LNCaP clone FGC (cell line): ENCODE measurements at regions not wholly inside any gene's neighbourhood (a gene's known extent, or its start where the extent isn't known, plus 50 kb on each side); places are given as distances from the start of the nearest gene placed in this dataset.

Experiments
- DNase-seq: peaks from one replicate; pipeline ENCODE4 v3.0.0-alpha.2; 2011; ENCODE audit warnings: low read depth
- H3K4me3 ChIP-seq: 2 replicates; pipeline ENCODE4 v1.5.1; 2011; ENCODE audit warnings: mild to moderate bottlenecking, low read depth, low read length, control low read depth
- TF ChIP-seq, protein P1 (sequence below): IDR thresholded peaks from 2 replicates; pipeline ENCODE4 v1.5.1; 2012; ENCODE audit warnings: mild to moderate bottlenecking; ENCODE audit not compliant: control insufficient read depth, insufficient read depth; ENCODE audit errors: extremely low read depth

DNA sequence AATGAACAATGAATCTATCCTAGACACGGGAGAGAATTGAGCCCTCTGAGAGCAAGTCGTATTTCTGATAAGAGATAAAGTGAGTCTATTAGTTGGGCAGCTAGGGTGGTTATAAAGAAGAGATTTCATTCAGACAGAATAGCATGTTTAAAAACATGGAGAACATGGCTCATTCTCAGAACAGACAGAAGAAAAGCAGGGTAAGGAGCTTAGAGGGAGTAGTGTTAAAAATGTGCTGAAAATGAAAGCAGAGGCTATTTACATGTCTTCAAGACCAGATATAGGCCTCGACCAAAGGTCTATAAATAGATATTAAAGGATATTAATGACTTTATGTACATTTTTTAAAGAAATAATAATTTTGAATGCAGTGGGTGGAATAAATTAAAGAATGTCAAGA lies 149.5 kb downstream of the SLITRK1 start:
- DNase-seq, result no peak
- TF ChIP-seq, protein P1, sequence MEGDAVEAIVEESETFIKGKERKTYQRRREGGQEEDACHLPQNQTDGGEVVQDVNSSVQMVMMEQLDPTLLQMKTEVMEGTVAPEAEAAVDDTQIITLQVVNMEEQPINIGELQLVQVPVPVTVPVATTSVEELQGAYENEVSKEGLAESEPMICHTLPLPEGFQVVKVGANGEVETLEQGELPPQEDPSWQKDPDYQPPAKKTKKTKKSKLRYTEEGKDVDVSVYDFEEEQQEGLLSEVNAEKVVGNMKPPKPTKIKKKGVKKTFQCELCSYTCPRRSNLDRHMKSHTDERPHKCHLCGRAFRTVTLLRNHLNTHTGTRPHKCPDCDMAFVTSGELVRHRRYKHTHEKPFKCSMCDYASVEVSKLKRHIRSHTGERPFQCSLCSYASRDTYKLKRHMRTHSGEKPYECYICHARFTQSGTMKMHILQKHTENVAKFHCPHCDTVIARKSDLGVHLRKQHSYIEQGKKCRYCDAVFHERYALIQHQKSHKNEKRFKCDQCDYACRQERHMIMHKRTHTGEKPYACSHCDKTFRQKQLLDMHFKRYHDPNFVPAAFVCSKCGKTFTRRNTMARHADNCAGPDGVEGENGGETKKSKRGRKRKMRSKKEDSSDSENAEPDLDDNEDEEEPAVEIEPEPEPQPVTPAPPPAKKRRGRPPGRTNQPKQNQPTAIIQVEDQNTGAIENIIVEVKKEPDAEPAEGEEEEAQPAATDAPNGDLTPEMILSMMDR, result no peak
- H3K4me3 ChIP-seq, result no peak overlapping the region

DNA sequence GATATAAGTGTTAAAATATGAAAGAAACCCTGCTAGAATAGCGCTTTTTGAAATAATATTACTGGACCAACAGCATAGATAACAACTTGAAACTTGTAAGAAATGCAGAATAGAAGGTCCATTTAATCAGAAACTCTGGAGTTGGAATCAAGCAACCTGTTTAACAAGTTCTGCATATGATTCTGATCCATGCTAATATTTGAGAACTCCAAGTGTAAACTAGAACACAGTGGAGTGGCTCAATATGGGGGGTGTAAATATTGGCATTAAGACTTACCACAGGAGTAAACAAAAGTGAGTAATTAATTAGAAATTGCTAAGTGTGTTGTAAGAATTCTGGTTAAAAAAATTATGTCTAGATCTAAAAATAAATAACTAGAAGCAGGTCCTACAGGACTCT lies 151.2 kb downstream of the SLITRK1 start:
- TF ChIP-seq, protein P1, result no peak
- DNase-seq, result peak; percentile 81

DNA sequence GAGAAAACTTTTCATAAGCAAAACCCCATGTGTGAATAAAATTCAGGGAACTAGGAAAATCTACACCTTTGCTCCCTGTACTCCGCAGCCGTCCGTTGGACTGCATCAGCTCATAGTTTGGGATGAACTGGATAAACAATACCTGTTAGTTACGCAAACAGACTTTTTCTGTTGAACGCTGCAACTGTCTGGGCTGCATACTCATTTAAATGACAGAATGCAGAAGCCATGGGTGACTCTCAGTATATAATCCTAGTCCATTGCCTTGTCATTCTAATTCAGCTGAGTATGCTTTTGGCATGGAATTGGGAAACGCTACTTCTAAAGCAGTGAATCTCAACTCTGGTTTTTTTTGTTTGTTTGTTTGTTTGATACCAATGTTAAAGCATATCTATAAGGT lies 151.6 kb downstream of the SLITRK1 start:
- H3K4me3 ChIP-seq, result peak overlapping the region; percentile 28
- peak; percentile 32 for DNase-seq
- TF ChIP-seq, protein P1, result no peak

More for the DNA sequence above, 151.2 kb downstream of the SLITRK1 start:
- peak overlapping the region; percentile 28; the same call in 1 of the 2 replicates for H3K4me3 ChIP-seq

DNA sequence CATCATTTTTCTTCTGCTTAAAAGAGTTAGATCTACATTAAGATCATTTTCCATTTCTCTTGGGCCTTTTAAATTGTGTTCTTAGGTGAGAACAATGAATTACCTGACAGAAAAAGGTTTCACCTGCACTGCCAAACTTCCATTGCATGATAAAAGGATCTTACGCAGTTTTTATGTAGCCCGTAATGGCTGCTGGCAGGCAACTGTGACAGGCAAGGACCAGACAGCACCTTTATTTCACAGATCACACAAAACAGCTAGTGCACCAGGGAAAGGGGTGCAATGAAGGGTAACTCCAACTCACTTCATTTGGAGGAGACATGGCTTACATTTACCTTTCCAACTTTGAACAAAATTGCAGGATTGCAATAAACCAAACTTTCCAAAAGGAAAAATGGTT lies 159.8 kb downstream of the SLITRK1 start:
- no peak overlapping the region for H3K4me3 ChIP-seq
- TF ChIP-seq, protein P1, result no peak
- no peak for DNase-seq

DNA sequence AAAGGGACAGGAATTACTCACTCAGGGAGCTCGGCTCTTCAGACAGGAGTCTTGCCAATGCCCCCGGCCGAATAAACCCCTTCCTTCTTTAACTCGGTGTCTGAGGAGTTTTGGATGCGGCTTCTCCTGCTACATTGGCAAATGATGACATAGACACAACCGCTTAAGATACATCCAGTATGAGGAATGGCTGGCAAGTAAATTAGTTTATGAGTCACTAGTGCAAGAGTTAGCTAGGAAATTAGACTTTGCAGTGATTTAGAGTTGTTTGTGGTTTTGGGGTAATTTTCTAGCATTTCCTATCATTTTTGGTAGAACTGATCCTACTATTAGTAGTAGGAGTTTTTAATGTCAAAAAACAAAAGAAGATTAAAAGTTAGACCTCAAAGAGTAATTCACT lies 166.2 kb downstream of the SLITRK1 start:
- DNase-seq, result no peak
- no peak overlapping the region for H3K4me3 ChIP-seq
- TF ChIP-seq, protein P1, result no peak

DNA sequence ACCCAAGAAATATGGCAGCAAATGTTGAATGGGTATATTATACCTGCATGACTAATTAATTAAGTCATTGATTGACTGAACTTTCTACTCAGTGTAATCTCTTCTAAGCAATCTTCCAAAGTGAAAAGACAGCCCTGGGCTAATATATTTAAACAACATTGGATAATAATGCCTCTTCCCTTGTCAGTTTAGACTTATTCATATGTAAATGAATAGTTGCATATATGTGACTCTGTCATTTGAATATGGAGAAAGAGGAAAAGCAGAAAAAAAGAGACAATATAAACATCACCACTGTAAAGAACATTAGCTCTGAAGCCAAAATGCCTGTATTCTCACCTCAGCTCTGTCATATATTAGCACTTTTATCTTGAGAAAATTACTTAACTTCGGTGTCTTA lies 168.0 kb downstream of the SLITRK1 start:
- TF ChIP-seq, protein P1, result no peak
- DNase-seq, result no peak
- no peak overlapping the region for H3K4me3 ChIP-seq

DNA sequence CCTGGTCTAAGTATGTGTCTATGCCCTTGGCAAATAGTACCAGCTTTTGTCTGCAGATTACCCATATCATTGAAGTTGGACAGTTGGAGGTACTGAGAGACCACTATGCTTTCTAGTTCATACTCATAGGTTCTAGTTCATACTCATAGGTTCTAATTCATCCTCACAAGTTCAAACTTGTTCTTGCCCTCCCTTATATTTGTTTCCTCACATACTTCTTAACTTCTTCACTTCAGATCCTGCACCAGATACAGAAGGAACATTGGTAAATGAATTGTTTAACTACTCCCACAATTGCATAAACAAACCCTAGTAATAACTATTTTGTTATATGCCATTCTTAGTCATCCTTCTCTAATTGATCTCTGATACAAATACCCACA lies 172.2 kb downstream of the SLITRK1 start:
- TF ChIP-seq, protein P1, result no peak
- DNase-seq, result no peak
- no peak overlapping the region for H3K4me3 ChIP-seq
